CD14-positive monocyte (primary cell): ENCODE measurements at regions not wholly inside any gene's neighbourhood (a gene's known extent, or its start where the extent isn't known, plus 50 kb on each side); places are given as distances from the start of the nearest gene placed in this dataset.

Source experiments
- DNase-seq, 3 donors: peaks; one replicate each; pipeline ENCODE4 v3.0.0-alpha.2; 2011 to 2022
- H2AFZ ChIP-seq: 2 replicates; pipeline ENCODE4 v1.6.0; 2012; ENCODE audit warnings: mild to moderate bottlenecking, low read depth, low read length, inconsistent platforms; ENCODE audit not compliant: insufficient read depth, poor library complexity, severe bottlenecking
- H3K27ac ChIP-seq, 2 donors: 1 replicate in 1 of 2; 2 replicates in 1 of 2; pipeline ENCODE4 v1.5.1; 2012 to 2013; ENCODE audit warnings: low read length in 2 of 2, control low read depth in 1 of 2, inconsistent platforms in 1 of 2, low read depth in 1 of 2, mild to moderate bottlenecking in 1 of 2
- H3K27me3 ChIP-seq, 2 donors: one replicate each; pipeline versions ENCODE4 v1.6.0 to v1.6.1; 2011 to 2013; ENCODE audit warnings: low read length in 2 of 2; ENCODE audit not compliant: control insufficient read depth in 2 of 2, insufficient read depth in 2 of 2
- H3K36me3 ChIP-seq, 2 donors: replicated peaks in 1 of 2; 1 replicate in 1 of 2; 2 replicates in 1 of 2; pipeline versions ENCODE4 v1.5.1 to v1.6.1; 2012 to 2013; ENCODE audit warnings: low read length in 2 of 2, control low read depth in 1 of 2, inconsistent platforms in 1 of 2, mild to moderate bottlenecking in 1 of 2; ENCODE audit not compliant: insufficient read depth in 2 of 2, control insufficient read depth in 1 of 2
- H3K4me1 ChIP-seq, 2 donors: 1 replicate in 1 of 2; 2 replicates in 1 of 2; pipeline versions ENCODE4 v1.5.1 to v1.6.1; 2012 to 2013; ENCODE audit warnings: low read length in 2 of 2, control low read depth in 1 of 2, inconsistent platforms in 1 of 2, mild to moderate bottlenecking in 1 of 2, moderate library complexity in 1 of 2; ENCODE audit not compliant: insufficient read depth in 2 of 2, control insufficient read depth in 1 of 2
- H3K4me2 ChIP-seq: replicated peaks from 2 replicates; pipeline ENCODE3; 2012; ENCODE audit warnings: low read length, moderate library complexity, mild to moderate bottlenecking; ENCODE audit not compliant: poor library complexity, severe bottlenecking; ENCODE audit errors: extremely low read depth
- H3K4me3 ChIP-seq, 3 experiments: fragments of 200-600 bp in 1 of 3; sonication (generic) in 1 of 3; replicated peaks in 1 of 3; 1 replicate in 2 of 3; 2 replicates in 1 of 3; pipeline ENCODE4 v1.5.1; 2011 to 2013; ENCODE audit warnings: low read length in 3 of 3, mild to moderate bottlenecking in 3 of 3, control low read depth in 2 of 3, low read depth in 2 of 3, inconsistent platforms in 1 of 3, moderate library complexity in 1 of 3
- H3K79me2 ChIP-seq: 2 replicates; pipeline ENCODE4 v1.6.0; 2012; ENCODE audit warnings: mild to moderate bottlenecking, control low read depth, inconsistent platforms, low read length, moderate library complexity; ENCODE audit not compliant: insufficient read depth
- H3K9ac ChIP-seq: 2 replicates; pipeline ENCODE4 v1.6.0; 2017; ENCODE audit warnings: low read length, mild to moderate bottlenecking; ENCODE audit not compliant: insufficient read depth, poor library complexity, severe bottlenecking
- H3K9me3 ChIP-seq, 2 donors: replicated peaks in 1 of 2; 1 replicate in 1 of 2; 2 replicates in 1 of 2; pipeline versions ENCODE4 v1.5.1 to v1.6.1; 2012 to 2013; ENCODE audit warnings: low read length in 2 of 2, control low read depth in 1 of 2; ENCODE audit not compliant: control insufficient read depth in 1 of 2, insufficient read depth in 1 of 2
- H4K20me1 ChIP-seq: 2 replicates; pipeline ENCODE4 v1.6.0; 2012; ENCODE audit warnings: mild to moderate bottlenecking, low read length, control low read depth, moderate library complexity; ENCODE audit not compliant: insufficient read depth
- H3K27ac Mint-ChIP-seq, 7 donors: one replicate each; pipeline ENCODE4 v1.8.0; 2020; ENCODE audit warnings: mild to moderate bottlenecking in 7 of 7, mixed read lengths in 7 of 7, moderate library complexity in 6 of 7, inconsistent platforms in 2 of 7
- H3K27me3 Mint-ChIP-seq, 3 donors: one replicate each; pipeline ENCODE4 v1.8.0; 2021 to 2022; ENCODE audit warnings: low read depth in 3 of 3, mild to moderate bottlenecking in 3 of 3, mixed read lengths in 3 of 3, moderate library complexity in 3 of 3, inconsistent platforms in 1 of 3
- H3K36me3 Mint-ChIP-seq, 2 donors: one replicate each; pipeline ENCODE4 v1.8.0; 2020; ENCODE audit warnings: mixed read lengths in 2 of 2, inconsistent platforms in 1 of 2, mild to moderate bottlenecking in 1 of 2
- H3K4me1 Mint-ChIP-seq: one replicate; pipeline ENCODE4 v1.8.0; 2020; ENCODE audit warnings: mild to moderate bottlenecking, mixed read lengths
- H3K4me3 Mint-ChIP-seq, 2 donors: one replicate each; pipeline ENCODE4 v1.8.0; 2020; ENCODE audit warnings: mild to moderate bottlenecking in 2 of 2, mixed read lengths in 2 of 2, moderate library complexity in 1 of 2
- H3K9me3 Mint-ChIP-seq, 7 donors: one replicate each; pipeline ENCODE4 v1.8.0; 2020 to 2022; ENCODE audit warnings: mixed read lengths in 7 of 7, mild to moderate bottlenecking in 6 of 7, moderate library complexity in 6 of 7, inconsistent platforms in 2 of 7
- CTCF ChIP-seq: fragments of 200-600 bp; IDR thresholded peaks from one replicate; pipeline ENCODE4 v1.8.0; 2022; ENCODE audit warnings: antibody characterized with exemption, mild to moderate bottlenecking
- WGBS: methylation state at CpG from one replicate; pipeline ENCODE4 v1.1.5; 2013; ENCODE audit warnings: missing lambda C conversion rate; ENCODE audit not compliant: insufficient coverage; 5-methylcytosine and 5-hydroxymethylcytosine counted together
- intact Hi-C, 2 donors: fragments of 100-400 bp; cut with micrococcal nuclease; formaldehyde crosslinking; loops; one replicate each; pipeline versions ENCODE4 v1.15.0 to v1.15.1; 2023

GRCh38 chr20:55242853-55243252 lies 762.5 kb downstream of the CBLN4 start:
- Histone ChIP-seq H3K4me1 (no peaks in the 10 kb centered on the region), H3K36me3 (no peaks in the 10 kb centered on the region), H3K27me3 (no peaks in the 10 kb centered on the region), H3K79me2 (no peaks in the 10 kb centered on the region), H4K20me1 (no peaks in the 10 kb centered on the region), H2AFZ (no peak overlapping the region), H3K4me2 (no peak overlapping the region), H3K9ac (no peak overlapping the region), H3K27ac (no peak overlapping the region), H3K9me3 (peaks cover 6 to 13% of the 10 kb centered on the region in 2 donors), H3K4me3 (no peak overlapping the region)
- no peak for TF ChIP-seq CTCF
- Mint-ChIP-seq H3K4me3 (no peak overlapping the region), H3K27ac (no peak overlapping the region), H3K27me3 (no peaks in the 10 kb centered on the region), H3K4me1 (no peaks in the 10 kb centered on the region), H3K36me3 (no peaks in the 10 kb centered on the region), H3K9me3 (peaks cover 0 to 10% (median 7%) of the 10 kb centered on the region in 7 donors)
- intact Hi-C loops = no loop called here
- DNase-seq = no peak

GRCh38 chr20:55239269-55239668 lies 763.9 kb downstream of the DOK5 start:
- WGBS = no CpG with 5 or more reads among the region's 1 CpG
- no peak for TF ChIP-seq CTCF
- Mint-ChIP-seq H3K9me3 (peaks cover 0 to 13% (median 2%) of the 10 kb centered on the region in 7 donors), H3K4me3 (no peak overlapping the region), H3K27ac (no peak overlapping the region), H3K27me3 (no peaks in the 10 kb centered on the region), H3K36me3 (no peaks in the 10 kb centered on the region), H3K4me1 (no peaks in the 10 kb centered on the region)
- Histone ChIP-seq H3K79me2 (no peaks in the 10 kb centered on the region), H3K4me1 (no peaks in the 10 kb centered on the region), H3K9me3 (peaks cover 6 to 21% of the 10 kb centered on the region in 2 donors), H2AFZ (no peak overlapping the region), H3K4me3 (no peak overlapping the region), H3K27me3 (no peaks in the 10 kb centered on the region), H3K36me3 (no peaks in the 10 kb centered on the region), H4K20me1 (no peaks in the 10 kb centered on the region), H3K9ac (no peak overlapping the region), H3K27ac (no peak overlapping the region), H3K4me2 (no peak overlapping the region)
- no peak for DNase-seq
- intact Hi-C loops = no loop called here
